Astrocyte (in vitro differentiated cells and primary cell): ENCODE measurements at regions not wholly inside any gene's neighbourhood (a gene's known extent, or its start where the extent isn't known, plus 50 kb on each side); places are given as distances from the start of the nearest gene placed in this dataset.

ENCODE experiments used
- DNase-seq: peaks from one replicate; pipeline ENCODE4 v3.0.0-alpha.2; 2010; ENCODE audit warnings: low read depth
- FAIRE-seq: peaks from 2 replicates; lab custom pipeline; 2011; peaks lifted over from hg19 to GRCh38; lab: Jason Lieb, UNC
- H2AFZ ChIP-seq: 2 replicates; pipeline ENCODE4 v1.6.0; 2012; ENCODE audit warnings: low read depth, low read length, inconsistent platforms
- H3K27ac ChIP-seq: 2 replicates; pipeline ENCODE4 v1.5.1; 2011; ENCODE audit warnings: low read depth, low read length, inconsistent platforms
- H3K27me3 ChIP-seq: 2 replicates; pipeline ENCODE4 v1.6.0; 2011; ENCODE audit warnings: low read length, inconsistent platforms; ENCODE audit not compliant: insufficient read depth
- H3K36me3 ChIP-seq: 2 replicates; pipeline ENCODE4 v1.5.1; 2011; ENCODE audit warnings: low read length, inconsistent platforms; ENCODE audit not compliant: insufficient read depth
- H3K4me1 ChIP-seq: 2 replicates; pipeline ENCODE4 v1.5.1; 2011; ENCODE audit warnings: low read length, inconsistent platforms; ENCODE audit not compliant: insufficient read depth
- H3K4me2 ChIP-seq: 2 replicates; pipeline ENCODE4 v1.6.0; 2012; ENCODE audit warnings: low read length, inconsistent platforms
- H3K4me3 ChIP-seq: 2 replicates; pipeline ENCODE4 v1.5.1; 2011; ENCODE audit warnings: low read depth, mild to moderate bottlenecking, low read length, inconsistent platforms; ENCODE audit not compliant: insufficient read depth
- H3K79me2 ChIP-seq: 2 replicates; pipeline ENCODE4 v1.6.0; 2012; ENCODE audit warnings: mild to moderate bottlenecking, low read length, inconsistent platforms; ENCODE audit not compliant: insufficient read depth
- H3K9ac ChIP-seq: 2 replicates; pipeline ENCODE4 v1.6.0; 2012; ENCODE audit warnings: mild to moderate bottlenecking, low read length, inconsistent platforms
- H3K9me3 ChIP-seq: 2 replicates; pipeline ENCODE4 v1.5.1; 2012; ENCODE audit warnings: low read depth, mild to moderate bottlenecking, low read length, inconsistent platforms; ENCODE audit not compliant: insufficient read depth
- H4K20me1 ChIP-seq: 2 replicates; pipeline ENCODE4 v1.6.0; 2012; ENCODE audit warnings: low read length, inconsistent platforms; ENCODE audit not compliant: insufficient read depth
- H3K27ac Mint-ChIP-seq: one replicate; pipeline ENCODE4 v1.8.0; 2021; ENCODE audit warnings: mild to moderate bottlenecking, mixed read lengths; ENCODE audit not compliant: unreplicated experiment
- H3K27me3 Mint-ChIP-seq: one replicate; pipeline ENCODE4 v1.8.0; 2021; ENCODE audit warnings: low read depth, mixed read lengths; ENCODE audit not compliant: unreplicated experiment
- H3K36me3 Mint-ChIP-seq: one replicate; pipeline ENCODE4 v1.8.0; 2021; ENCODE audit warnings: low read depth, mixed read lengths; ENCODE audit not compliant: unreplicated experiment
- H3K4me1 Mint-ChIP-seq: one replicate; pipeline ENCODE4 v1.8.0; 2021; ENCODE audit warnings: low read depth, mixed read lengths; ENCODE audit not compliant: unreplicated experiment
- H3K4me3 Mint-ChIP-seq: one replicate; pipeline ENCODE4 v1.8.0; 2021; ENCODE audit warnings: mild to moderate bottlenecking, moderate library complexity, mixed read lengths; ENCODE audit not compliant: unreplicated experiment
- H3K9me3 Mint-ChIP-seq: one replicate; pipeline ENCODE4 v1.8.0; 2021; ENCODE audit warnings: mild to moderate bottlenecking, mixed read lengths; ENCODE audit not compliant: unreplicated experiment
- EZH2 ChIP-seq: IDR thresholded peaks from 2 replicates; pipeline ENCODE4 v1.6.1; 2012; ENCODE audit warnings: mild to moderate bottlenecking, low read length, inconsistent platforms; ENCODE audit not compliant: insufficient read depth
- TF ChIP-seq, protein P1 (sequence below): IDR thresholded peaks from 2 replicates; pipeline ENCODE4 v1.5.1; 2011; ENCODE audit warnings: low read depth, mild to moderate bottlenecking, inconsistent platforms, low read length, moderate library complexity; ENCODE audit not compliant: insufficient read depth

DNA sequence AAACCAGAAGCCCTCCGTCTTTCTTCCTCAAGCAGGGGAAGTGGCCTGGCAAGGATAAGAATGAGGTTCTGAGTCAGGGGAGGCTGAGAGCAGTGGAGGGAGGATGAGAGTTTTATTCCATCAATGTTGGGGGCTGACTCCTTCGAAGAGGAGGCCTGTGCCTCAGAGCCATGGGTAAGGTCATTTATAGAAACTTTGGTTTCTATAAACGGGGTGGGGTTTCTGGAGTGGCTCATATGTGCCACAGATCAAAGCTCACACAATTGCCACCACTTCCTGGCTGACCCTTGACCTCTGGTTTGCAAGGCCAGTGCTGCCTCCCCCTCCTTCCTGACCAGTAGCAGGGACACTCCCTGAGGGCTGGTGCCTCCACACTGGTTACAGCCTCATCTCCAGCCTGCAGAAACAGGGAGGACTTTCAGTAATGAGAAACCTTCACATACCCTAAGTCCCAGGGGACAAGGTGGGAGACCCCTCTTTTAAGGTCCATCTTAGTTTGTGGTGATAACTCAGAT is 166.0 kb downstream of the PDGFRA start:
- no peak for DNase-seq
- Histone ChIP-seq H3K27me3 (peaks cover 4% of the 10 kb centered on the region), H4K20me1 (no peaks in the 10 kb centered on the region), H3K9me3 (no peaks in the 10 kb centered on the region), H2AFZ (no peak overlapping the region), H3K4me1 (no peaks in the 10 kb centered on the region), H3K4me3 (no peak overlapping the region), H3K79me2 (no peaks in the 10 kb centered on the region), H3K27ac (no peak overlapping the region), H3K36me3 (no peaks in the 10 kb centered on the region), H3K4me2 (no peak overlapping the region), H3K9ac (no peak overlapping the region)
- Mint-ChIP-seq H3K4me1 (peaks cover 8% of the 10 kb centered on the region), H3K36me3 (no peaks in the 10 kb centered on the region), H3K9me3 (peaks cover 4% of the 10 kb centered on the region), H3K4me3 (no peak overlapping the region), H3K27ac (no peak overlapping the region), H3K27me3 (no peaks in the 10 kb centered on the region)
- no peak for FAIRE-seq
- TF ChIP-seq, protein P1, sequence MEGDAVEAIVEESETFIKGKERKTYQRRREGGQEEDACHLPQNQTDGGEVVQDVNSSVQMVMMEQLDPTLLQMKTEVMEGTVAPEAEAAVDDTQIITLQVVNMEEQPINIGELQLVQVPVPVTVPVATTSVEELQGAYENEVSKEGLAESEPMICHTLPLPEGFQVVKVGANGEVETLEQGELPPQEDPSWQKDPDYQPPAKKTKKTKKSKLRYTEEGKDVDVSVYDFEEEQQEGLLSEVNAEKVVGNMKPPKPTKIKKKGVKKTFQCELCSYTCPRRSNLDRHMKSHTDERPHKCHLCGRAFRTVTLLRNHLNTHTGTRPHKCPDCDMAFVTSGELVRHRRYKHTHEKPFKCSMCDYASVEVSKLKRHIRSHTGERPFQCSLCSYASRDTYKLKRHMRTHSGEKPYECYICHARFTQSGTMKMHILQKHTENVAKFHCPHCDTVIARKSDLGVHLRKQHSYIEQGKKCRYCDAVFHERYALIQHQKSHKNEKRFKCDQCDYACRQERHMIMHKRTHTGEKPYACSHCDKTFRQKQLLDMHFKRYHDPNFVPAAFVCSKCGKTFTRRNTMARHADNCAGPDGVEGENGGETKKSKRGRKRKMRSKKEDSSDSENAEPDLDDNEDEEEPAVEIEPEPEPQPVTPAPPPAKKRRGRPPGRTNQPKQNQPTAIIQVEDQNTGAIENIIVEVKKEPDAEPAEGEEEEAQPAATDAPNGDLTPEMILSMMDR: no peak
- TF ChIP-seq EZH2: no peak

DNA sequence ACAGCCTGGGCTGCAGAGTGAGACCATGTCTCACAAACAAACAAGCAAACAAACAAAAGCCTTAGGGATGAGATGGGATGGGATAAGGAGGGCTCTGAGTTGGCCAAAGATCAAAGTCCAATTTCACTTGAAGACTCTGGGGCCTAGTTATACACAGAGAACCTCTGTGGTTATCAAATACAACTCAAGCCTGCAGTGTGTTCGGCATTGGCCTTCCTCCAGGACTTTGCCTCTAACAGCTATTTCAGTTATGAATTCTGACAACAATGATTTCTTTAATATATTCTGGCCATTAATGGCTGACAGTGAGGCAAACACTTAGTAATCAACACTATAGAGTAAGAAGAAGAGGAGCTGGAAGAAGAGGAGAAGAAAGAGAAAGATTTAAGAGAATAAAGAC is 171.1 kb downstream of the PDGFRA start:
- no peak overlapping the region for H3K4me3 Mint-ChIP-seq
- no peaks in the 10 kb centered on the region for H3K27me3 Mint-ChIP-seq
- TF ChIP-seq, protein P1: no peak
- no peak for TF ChIP-seq EZH2
- Histone ChIP-seq H3K4me2 (no peak overlapping the region), H3K27me3 (no peaks in the 10 kb centered on the region), H3K9ac (no peak overlapping the region), H3K4me3 (no peak overlapping the region), H4K20me1 (no peaks in the 10 kb centered on the region), H3K9me3 (no peaks in the 10 kb centered on the region), H3K36me3 (no peaks in the 10 kb centered on the region), H2AFZ (no peak overlapping the region), H3K4me1 (peaks cover 3% of the 10 kb centered on the region), H3K79me2 (no peaks in the 10 kb centered on the region), H3K27ac (no peak overlapping the region)
- H3K4me1 Mint-ChIP-seq: peaks cover 18% of the 10 kb centered on the region
- peak overlapping the region; percentile 59 for H3K27ac Mint-ChIP-seq
- peaks cover 1% of the 10 kb centered on the region for H3K9me3 Mint-ChIP-seq
- no peak for DNase-seq
- H3K36me3 Mint-ChIP-seq: no peaks in the 10 kb centered on the region
- FAIRE-seq: no peak

DNA sequence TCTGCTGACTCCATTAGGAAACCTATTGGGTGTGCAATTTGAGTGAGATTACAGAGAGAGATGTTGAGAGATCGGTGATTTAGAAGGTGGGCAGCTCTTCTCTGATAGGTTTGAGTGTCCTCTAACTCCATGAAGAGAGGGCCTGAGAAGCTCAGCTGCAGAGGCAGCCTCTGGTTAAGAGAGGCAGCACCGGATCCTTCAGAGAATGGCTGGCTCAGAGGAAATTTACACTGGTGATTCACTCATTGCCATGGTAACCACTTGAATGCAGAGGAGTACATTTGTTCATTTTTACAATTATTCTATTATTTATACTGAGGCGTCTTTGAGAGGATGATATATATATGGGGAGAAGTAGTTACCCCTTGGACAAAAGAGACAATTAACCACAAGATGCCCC is 171.7 kb downstream of the PDGFRA start:
- Histone ChIP-seq H3K27me3 (no peaks in the 10 kb centered on the region), H4K20me1 (no peaks in the 10 kb centered on the region), H3K79me2 (no peaks in the 10 kb centered on the region), H3K4me3 (no peak overlapping the region), H3K4me1 (peaks cover 3% of the 10 kb centered on the region), H3K27ac (no peak overlapping the region), H3K36me3 (no peaks in the 10 kb centered on the region), H3K9me3 (no peaks in the 10 kb centered on the region), H3K9ac (no peak overlapping the region), H2AFZ (peak overlapping the region; percentile 40), H3K4me2 (no peak overlapping the region)
- TF ChIP-seq, protein P1: no peak
- TF ChIP-seq EZH2: no peak
- FAIRE-seq (peak; percentile 62), DNase-seq (peak; percentile 58)
- H3K36me3 Mint-ChIP-seq: no peaks in the 10 kb centered on the region
- H3K27ac Mint-ChIP-seq: peak overlapping the region; percentile 47
- peaks cover 18% of the 10 kb centered on the region for H3K4me1 Mint-ChIP-seq
- H3K4me3 Mint-ChIP-seq: no peak overlapping the region
- peaks cover 4% of the 10 kb centered on the region for H3K27me3 Mint-ChIP-seq
- peaks cover 1% of the 10 kb centered on the region for H3K9me3 Mint-ChIP-seq
